B cell (primary cell): ENCODE measurements at regions not wholly inside any gene's neighbourhood (a gene's known extent, or its start where the extent isn't known, plus 50 kb on each side); places are given as distances from the start of the nearest gene placed in this dataset.
"Not testable (repeated sequence)": the region's sequence is repeated elsewhere in the genome, so short reads cannot be mapped to it uniquely, and the experiment has no call there.

Source experiments
- ATAC-seq: fragments of 200-7000 bp; cut with Tn5 transposase; one replicate; pipeline ENCODE4 v1.10.0; 2021; ENCODE audit warnings: low read depth, mild to moderate bottlenecking, moderate number of reproducible peaks, moderate library complexity
- CTCF ChIA-PET: fragments of 350-600 bp; sonication (Branson Sonifier 250); formaldehyde crosslinking; loops from one replicate; lab custom pipeline; 2021; ENCODE audit warnings: antibody characterized with exemption, inconsistent platforms; lab: Charles Lee
- POLR2A ChIA-PET: fragments of 350-600 bp; sonication (Branson Sonifier 250); formaldehyde crosslinking; loops from one replicate; lab custom pipeline; 2021; ENCODE audit warnings: antibody characterized with exemption; lab: Charles Lee
- DNase-seq: peaks from one replicate; pipeline ENCODE4 v3.0.0; 2013
- H2AFZ ChIP-seq: 2 replicates; pipeline ENCODE4 v1.6.1; 2012; ENCODE audit warnings: mild to moderate bottlenecking, low read depth, low read length; ENCODE audit not compliant: insufficient read depth, poor library complexity, severe bottlenecking
- H3K27ac ChIP-seq, 2 donors: 1 replicate in 1 of 2; 2 replicates in 1 of 2; pipeline ENCODE4 v1.5.1; 2012 to 2013; ENCODE audit warnings: low read length in 2 of 2, mild to moderate bottlenecking in 2 of 2, moderate library complexity in 1 of 2
- H3K27me3 ChIP-seq, 4 experiments: fragments of 200-600 bp in 1 of 4; sonication (generic) in 1 of 4; replicated peaks in 1 of 4; 1 replicate in 2 of 4; 2 replicates in 2 of 4; pipeline versions ENCODE4 v1.6.1 to v1.7.0; 2013 to 2016; ENCODE audit warnings: low read length in 3 of 4, mild to moderate bottlenecking in 2 of 4, mixed read lengths in 1 of 4, moderate library complexity in 1 of 4; ENCODE audit not compliant: insufficient read depth in 4 of 4, control insufficient read depth in 3 of 4; ENCODE audit errors: control extremely low read depth in 1 of 4
- H3K36me3 ChIP-seq, 2 experiments: replicated peaks in 1 of 2; 1 replicate in 1 of 2; 2 replicates in 1 of 2; pipeline versions ENCODE4 v1.6.1 to v1.7.1; 2013; ENCODE audit warnings: low read length in 1 of 2; ENCODE audit not compliant: insufficient read depth in 2 of 2, control insufficient read depth in 1 of 2; ENCODE audit errors: control extremely low read depth in 1 of 2, extremely low read depth in 1 of 2
- H3K4me1 ChIP-seq, 2 donors: fragments of 200-600 bp in 1 of 2; sonication (generic) in 1 of 2; 1 replicate in 1 of 2; 2 replicates in 1 of 2; pipeline versions ENCODE4 v1.5.1 to v1.6.1; 2013 to 2017; ENCODE audit warnings: low read length in 2 of 2; ENCODE audit not compliant: control insufficient read depth in 2 of 2, insufficient read depth in 2 of 2
- H3K4me2 ChIP-seq: replicated peaks from 2 replicates; pipeline ENCODE3; 2012; ENCODE audit warnings: mild to moderate bottlenecking, low read depth, low read length; ENCODE audit not compliant: poor library complexity, severe bottlenecking
- H3K4me3 ChIP-seq, 5 experiments: fragments of 200-600 bp in 1 of 5; sonication (generic) in 1 of 5; 1 replicate in 3 of 5; 2 replicates in 2 of 5; pipeline versions ENCODE4 v1.5.1 to v1.7.0; 2011 to 2016; ENCODE audit warnings: low read length in 4 of 5, mild to moderate bottlenecking in 4 of 5, low read depth in 2 of 5, control low read depth in 1 of 5, moderate library complexity in 1 of 5; ENCODE audit not compliant: insufficient read depth in 1 of 5; ENCODE audit errors: control extremely low read depth in 1 of 5, extremely low read depth in 1 of 5
- H3K79me2 ChIP-seq: fragments of 200-600 bp; sonication (generic); one replicate; pipeline ENCODE4 v1.6.0; 2016; ENCODE audit warnings: low read length; ENCODE audit not compliant: control insufficient read depth, insufficient read depth
- H3K9ac ChIP-seq: fragments of 200-600 bp; sonication (generic); 2 replicates; pipeline ENCODE4 v1.6.1; 2017; ENCODE audit warnings: mild to moderate bottlenecking, low read length, moderate library complexity
- H3K9me3 ChIP-seq, 3 donors: one replicate each; pipeline versions ENCODE4 v1.6.1 to v1.7.1; 2013; ENCODE audit warnings: low read length in 2 of 3; ENCODE audit not compliant: control insufficient read depth in 2 of 3, insufficient read depth in 1 of 3; ENCODE audit errors: control extremely low read depth in 1 of 3
- H4K20me1 ChIP-seq: 2 replicates; pipeline ENCODE4 v1.6.0; 2012; ENCODE audit warnings: mild to moderate bottlenecking, low read length; ENCODE audit not compliant: insufficient read depth, control insufficient read depth, poor library complexity, severe bottlenecking
- H3K27ac Mint-ChIP-seq: one replicate; pipeline ENCODE4 v1.8.0; 2021; ENCODE audit warnings: mixed read lengths
- H3K27me3 Mint-ChIP-seq: one replicate; pipeline ENCODE4 v1.8.0; 2021; ENCODE audit warnings: mixed read lengths
- H3K4me1 Mint-ChIP-seq: one replicate; pipeline ENCODE4 v1.8.0; 2021; ENCODE audit warnings: mixed read lengths
- H3K4me3 Mint-ChIP-seq: one replicate; pipeline ENCODE4 v1.8.0; 2021; ENCODE audit warnings: mixed read lengths
- H3K9me3 Mint-ChIP-seq: one replicate; pipeline ENCODE4 v1.8.0; 2022; ENCODE audit warnings: mixed read lengths; ENCODE audit not compliant: insufficient read depth
- WGBS: methylation state at CpG from one replicate; pipeline ENCODE4 v1.1.5; 2013; ENCODE audit warnings: missing lambda C conversion rate; ENCODE audit not compliant: insufficient coverage; 5-methylcytosine and 5-hydroxymethylcytosine counted together
- intact Hi-C: fragments of 100-400 bp; cut with micrococcal nuclease; formaldehyde crosslinking; loops from one replicate; pipeline ENCODE4 v1.10.0; 2022

DNA sequence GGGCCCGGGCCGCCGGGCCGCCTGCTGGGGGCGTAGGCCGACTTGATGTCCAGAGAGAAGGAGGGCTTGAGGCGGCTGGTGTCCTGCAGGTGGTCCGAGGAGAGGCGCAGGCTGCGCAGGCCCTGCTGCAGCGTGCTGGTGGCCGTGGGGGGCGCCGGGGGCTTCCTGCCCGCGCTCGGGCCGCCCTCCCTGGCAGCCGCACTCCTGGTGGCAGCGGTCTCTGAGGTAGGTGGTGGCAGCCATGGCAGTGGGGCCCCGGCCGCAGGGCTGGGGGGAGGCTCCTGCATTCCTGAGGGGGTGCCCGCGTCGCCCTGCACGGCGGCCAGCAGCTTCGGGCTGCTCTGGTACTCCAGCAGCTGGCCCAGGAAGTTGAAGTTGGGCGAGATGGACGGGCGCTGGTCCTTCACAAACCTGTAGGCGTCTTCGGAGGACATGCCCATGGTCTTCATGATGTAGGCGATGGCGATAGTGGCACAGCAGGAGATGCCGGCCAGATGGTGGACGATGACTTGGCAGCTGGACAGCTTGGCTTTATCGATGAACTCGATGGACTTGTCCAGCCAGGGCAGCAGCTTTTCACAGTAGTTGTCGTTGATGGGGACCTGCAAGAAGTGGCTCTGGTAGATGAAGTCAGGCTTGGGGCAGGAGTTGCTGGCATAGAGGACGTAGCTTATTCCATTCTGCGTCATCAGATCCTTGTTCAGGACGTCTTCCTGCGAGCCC, 136.1 kb upstream of the PTPN20 start:
- H3K4me3 Mint-ChIP-seq, H3K27me3 Mint-ChIP-seq, intact Hi-C loops, H3K79me2 ChIP-seq, H3K27ac Mint-ChIP-seq, H2AFZ ChIP-seq, H3K36me3 ChIP-seq, H3K9ac ChIP-seq, CTCF ChIA-PET, H3K9me3 ChIP-seq, POLR2A ChIA-PET, H3K27ac ChIP-seq, ATAC-seq, H3K27me3 ChIP-seq, H3K9me3 Mint-ChIP-seq, H3K4me1 ChIP-seq, H3K4me1 Mint-ChIP-seq, H4K20me1 ChIP-seq, DNase-seq, H3K4me3 ChIP-seq, H3K4me2 ChIP-seq: not testable (repeated sequence)
- no CpG with 5 or more reads among the region's 44 CpGs for WGBS

DNA sequence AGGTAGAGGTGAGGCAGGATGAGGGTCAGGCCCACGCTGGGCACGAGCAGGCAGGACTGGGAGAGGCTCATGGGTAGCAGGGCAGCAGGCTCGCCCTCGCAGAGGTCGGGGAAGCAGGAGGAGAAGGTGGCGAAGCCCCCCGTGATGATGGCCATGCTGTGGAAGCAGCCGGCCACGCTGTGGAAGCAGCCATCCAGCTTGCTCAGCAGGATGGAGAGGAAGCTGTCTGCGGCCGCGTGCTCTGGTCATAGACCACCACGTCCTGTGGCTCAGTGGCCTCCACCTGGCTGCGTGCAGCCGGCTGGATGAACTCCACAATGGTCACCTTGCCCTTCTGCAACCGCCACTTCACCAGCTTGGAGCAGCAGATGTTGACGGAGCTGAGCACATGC, 135.6 kb upstream of the PTPN20 start:
- CTCF ChIA-PET, H3K4me2 ChIP-seq, H3K4me3 ChIP-seq, ATAC-seq, H4K20me1 ChIP-seq, H3K27ac ChIP-seq, H3K9ac ChIP-seq, H3K27ac Mint-ChIP-seq, H3K27me3 ChIP-seq, H3K36me3 ChIP-seq, DNase-seq, H3K9me3 ChIP-seq, H3K79me2 ChIP-seq, H3K4me1 Mint-ChIP-seq, POLR2A ChIA-PET, H3K4me1 ChIP-seq, H3K4me3 Mint-ChIP-seq, H2AFZ ChIP-seq, H3K9me3 Mint-ChIP-seq, intact Hi-C loops, H3K27me3 Mint-ChIP-seq: not testable (repeated sequence)
- WGBS = 100% methylated on average over 10 of the region's 17 CpGs

DNA sequence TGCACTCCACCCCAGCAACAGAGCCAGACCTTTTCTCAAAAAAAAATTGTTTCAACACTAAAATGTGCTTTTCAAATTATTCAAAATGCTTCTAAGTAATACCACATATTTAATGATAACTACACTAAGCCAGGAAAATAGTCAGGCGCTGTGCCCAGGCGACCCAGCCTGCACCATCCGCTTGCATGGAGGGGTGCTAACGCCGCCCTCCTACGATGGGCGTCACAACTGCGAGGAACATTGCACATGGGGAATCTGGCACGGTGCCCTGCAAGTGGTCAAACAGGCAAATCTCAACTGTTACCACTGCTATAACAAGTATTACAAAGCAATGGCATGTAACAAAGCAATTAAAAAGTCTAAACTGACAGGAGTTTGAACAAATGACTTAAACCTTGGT, 131.7 kb upstream of the PTPN20 start:
- H4K20me1 ChIP-seq, intact Hi-C loops, H3K9ac ChIP-seq, H3K79me2 ChIP-seq, H3K27ac Mint-ChIP-seq, H3K4me1 ChIP-seq, H3K9me3 Mint-ChIP-seq, H3K36me3 ChIP-seq, H3K4me1 Mint-ChIP-seq, POLR2A ChIA-PET, H3K4me2 ChIP-seq, H3K4me3 Mint-ChIP-seq, H3K4me3 ChIP-seq, H3K9me3 ChIP-seq, DNase-seq, ATAC-seq, H3K27me3 ChIP-seq, H3K27ac ChIP-seq, H2AFZ ChIP-seq, CTCF ChIA-PET, H3K27me3 Mint-ChIP-seq: not testable (repeated sequence)
- no CpG with 5 or more reads among the region's 9 CpGs for WGBS

DNA sequence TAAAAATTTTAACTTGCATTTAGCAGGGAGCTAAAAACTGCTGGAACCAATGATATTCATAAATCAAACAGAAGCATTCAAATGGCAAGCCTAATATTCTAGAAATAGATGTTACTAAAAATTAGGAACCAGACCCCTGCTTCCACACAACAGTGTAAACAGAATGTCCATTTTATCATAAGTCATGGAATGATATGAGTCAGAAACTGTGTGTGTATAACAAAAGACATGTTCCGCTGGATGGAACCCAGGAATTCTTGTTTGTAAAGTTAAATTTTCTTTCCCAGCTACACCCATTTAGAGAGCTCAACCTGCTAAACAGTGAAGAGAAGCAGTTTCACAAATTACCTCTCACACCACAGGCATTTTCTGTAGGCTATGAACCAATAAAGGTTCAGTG, 131.1 kb upstream of the PTPN20 start:
- H3K27me3 Mint-ChIP-seq = not testable (repeated sequence)

More for the DNA sequence above, 131.1 kb upstream of the PTPN20 start:
- H3K4me3 Mint-ChIP-seq, H3K4me1 Mint-ChIP-seq, H3K27me3 ChIP-seq, H3K4me1 ChIP-seq, H3K4me2 ChIP-seq, CTCF ChIA-PET, H4K20me1 ChIP-seq, POLR2A ChIA-PET, H3K9me3 ChIP-seq, H3K36me3 ChIP-seq, H3K79me2 ChIP-seq, H3K4me3 ChIP-seq, intact Hi-C loops, ATAC-seq, DNase-seq, H3K27ac Mint-ChIP-seq, H3K9ac ChIP-seq, H2AFZ ChIP-seq, H3K9me3 Mint-ChIP-seq, H3K27ac ChIP-seq: not testable (repeated sequence)
- no CpG with 5 or more reads among the region's 1 CpG for WGBS
